Cardiac fibroblast (primary cell): ENCODE measurements at regions not wholly inside any gene's neighbourhood (a gene's known extent, or its start where the extent isn't known, plus 50 kb on each side); places are given as distances from the start of the nearest gene placed in this dataset.

Experiments used
- DNase-seq, 2 donors: peaks; one replicate each; pipeline versions ENCODE4 v3.0.0 to v3.0.0-alpha.2; 2010; ENCODE audit warnings: low read depth in 2 of 2
- H3K4me3 ChIP-seq, 2 donors: replicated peaks in 1 of 2; 1 replicate in 1 of 2; 2 replicates in 1 of 2; pipeline ENCODE4 v1.5.1; 2011; ENCODE audit warnings: low read depth in 2 of 2, low read length in 2 of 2, mild to moderate bottlenecking in 2 of 2, moderate library complexity in 1 of 2
- CTCF ChIP-seq: IDR thresholded peaks from one replicate; pipeline ENCODE4 v1.5.1; 2011; ENCODE audit warnings: low read depth, mild to moderate bottlenecking, low read length, inconsistent platforms

GRCh38 chr6:67300430-67301040, 1334.5 kb upstream of the ADGRB3 start:
- TF ChIP-seq CTCF: no peak
- no peak for DNase-seq

DNA sequence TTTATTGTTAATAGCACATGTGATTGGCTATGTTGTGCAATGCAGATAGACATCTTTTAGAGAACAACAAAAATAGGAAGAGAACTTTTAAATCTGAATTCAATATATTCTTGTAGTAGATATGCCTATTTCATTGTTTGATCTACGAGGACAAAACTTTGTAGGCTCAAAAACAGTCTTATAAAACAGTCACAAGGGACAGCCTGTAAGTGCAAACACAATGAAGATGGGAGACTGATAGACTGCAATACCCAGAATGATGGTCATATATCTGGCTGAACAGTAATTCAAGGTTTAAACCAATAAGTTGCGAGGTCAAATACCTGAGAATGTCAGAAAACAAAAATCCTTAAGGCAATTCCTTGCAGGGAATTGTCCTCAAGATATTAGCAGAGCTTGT, 1342.9 kb upstream of the ADGRB3 start:
- TF ChIP-seq CTCF: no peak
- no peak for DNase-seq
- no peak overlapping the region for H3K4me3 ChIP-seq

More at GRCh38 chr6:67300430-67301040, 1334.5 kb upstream of the ADGRB3 start:
- H3K4me3 ChIP-seq: no peak overlapping the region

- no peak for TF ChIP-seq CTCF
- H3K4me3 ChIP-seq: no peak overlapping the region
- peak; percentile 7 to 48 for DNase-seq
Observed at GRCh38 chr6:67287566-67287965, 1347.5 kb upstream of the ADGRB3 start.

DNA sequence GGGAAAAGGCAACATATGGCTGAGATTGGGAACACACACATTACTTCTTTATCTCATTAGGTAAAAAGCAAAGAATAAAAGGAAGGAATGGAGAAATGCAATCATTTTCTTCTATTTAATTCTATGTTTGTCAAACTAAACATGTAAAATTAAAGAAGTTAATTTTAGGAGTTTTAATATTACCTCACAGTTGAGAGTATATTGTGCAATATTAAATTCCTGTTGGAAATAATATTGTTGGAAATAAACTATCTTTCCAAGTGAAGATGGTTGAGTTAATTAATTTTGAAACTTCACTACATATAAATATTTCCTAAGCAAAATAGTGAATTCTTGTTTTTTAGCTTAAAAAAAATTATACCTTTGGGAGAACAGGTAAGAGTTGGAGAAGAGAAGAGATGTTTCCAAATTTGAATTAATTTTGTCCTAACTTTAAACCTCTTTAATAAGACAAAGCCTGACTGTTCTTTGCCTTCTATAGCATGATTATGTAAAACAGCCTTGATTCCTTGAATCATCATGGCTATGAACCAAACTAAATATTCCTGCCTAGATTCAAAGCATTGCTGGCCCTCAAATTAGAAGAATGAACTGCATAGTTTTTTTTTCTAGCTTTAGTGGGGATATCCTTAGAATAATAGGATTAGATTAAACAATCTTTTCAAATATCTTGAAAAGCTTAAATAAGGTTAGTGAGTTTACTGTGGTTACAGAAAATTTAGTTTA, 1349.1 kb upstream of the ADGRB3 start:
- peak; percentile 23 to 56 for DNase-seq
- H3K4me3 ChIP-seq: no peak overlapping the region
- no peak for TF ChIP-seq CTCF

DNA sequence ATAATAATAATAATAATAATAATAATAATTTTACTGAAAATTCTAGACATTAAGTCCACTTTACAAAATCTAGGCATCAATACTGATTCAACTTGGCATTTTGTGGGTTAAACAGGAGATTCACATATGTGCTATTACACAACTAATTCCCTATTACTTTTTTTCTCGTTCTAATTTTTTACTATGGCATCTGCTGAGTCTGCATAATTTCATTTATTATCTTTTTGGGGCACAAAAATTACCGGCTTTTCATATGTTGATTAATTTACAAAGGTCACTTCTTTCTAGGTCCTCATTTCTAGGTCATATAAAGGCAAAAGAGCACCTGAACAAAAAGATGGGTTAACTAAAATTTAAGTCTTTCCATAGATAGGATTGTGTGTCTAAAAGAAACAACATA, 1357.8 kb upstream of the ADGRB3 start:
- DNase-seq: no peak
- H3K4me3 ChIP-seq: no peak overlapping the region
- TF ChIP-seq CTCF: no peak

GRCh38 chr6:67265996-67266921, 1368.8 kb upstream of the ADGRB3 start:
- no peak for DNase-seq
- no peak for TF ChIP-seq CTCF
- H3K4me3 ChIP-seq: no peak overlapping the region
